ENCODE measurements at regions not wholly inside any gene's neighbourhood (a gene's known extent, or its start where the extent isn't known, plus 50 kb on each side); places are given as distances from the start of the nearest gene placed in this dataset.

GRCh38 chr6:77097940-77098339, 365.4 kb downstream of the HTR1B start:
- TF ChIP-seq POLR2AphosphoS5 (IDR thresholded peaks at IDR 0.05; ENCODE audit: low read depth, low read length), result no peak
- TF ChIP-seq, protein P1, sequence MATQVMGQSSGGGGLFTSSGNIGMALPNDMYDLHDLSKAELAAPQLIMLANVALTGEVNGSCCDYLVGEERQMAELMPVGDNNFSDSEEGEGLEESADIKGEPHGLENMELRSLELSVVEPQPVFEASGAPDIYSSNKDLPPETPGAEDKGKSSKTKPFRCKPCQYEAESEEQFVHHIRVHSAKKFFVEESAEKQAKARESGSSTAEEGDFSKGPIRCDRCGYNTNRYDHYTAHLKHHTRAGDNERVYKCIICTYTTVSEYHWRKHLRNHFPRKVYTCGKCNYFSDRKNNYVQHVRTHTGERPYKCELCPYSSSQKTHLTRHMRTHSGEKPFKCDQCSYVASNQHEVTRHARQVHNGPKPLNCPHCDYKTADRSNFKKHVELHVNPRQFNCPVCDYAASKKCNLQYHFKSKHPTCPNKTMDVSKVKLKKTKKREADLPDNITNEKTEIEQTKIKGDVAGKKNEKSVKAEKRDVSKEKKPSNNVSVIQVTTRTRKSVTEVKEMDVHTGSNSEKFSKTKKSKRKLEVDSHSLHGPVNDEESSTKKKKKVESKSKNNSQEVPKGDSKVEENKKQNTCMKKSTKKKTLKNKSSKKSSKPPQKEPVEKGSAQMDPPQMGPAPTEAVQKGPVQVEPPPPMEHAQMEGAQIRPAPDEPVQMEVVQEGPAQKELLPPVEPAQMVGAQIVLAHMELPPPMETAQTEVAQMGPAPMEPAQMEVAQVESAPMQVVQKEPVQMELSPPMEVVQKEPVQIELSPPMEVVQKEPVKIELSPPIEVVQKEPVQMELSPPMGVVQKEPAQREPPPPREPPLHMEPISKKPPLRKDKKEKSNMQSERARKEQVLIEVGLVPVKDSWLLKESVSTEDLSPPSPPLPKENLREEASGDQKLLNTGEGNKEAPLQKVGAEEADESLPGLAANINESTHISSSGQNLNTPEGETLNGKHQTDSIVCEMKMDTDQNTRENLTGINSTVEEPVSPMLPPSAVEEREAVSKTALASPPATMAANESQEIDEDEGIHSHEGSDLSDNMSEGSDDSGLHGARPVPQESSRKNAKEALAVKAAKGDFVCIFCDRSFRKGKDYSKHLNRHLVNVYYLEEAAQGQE (IDR thresholded peaks at IDR 0.05; ENCODE audit: insufficient read depth in 1 of 2, low read depth in 2 of 2, low read length in 2 of 2), result no peak
- TF ChIP-seq SIN3A (IDR thresholded peaks at IDR 0.05; ENCODE audit: borderline replicate concordance, insufficient read depth, low read length), result no peak
- TF ChIP-seq TAF1 (IDR thresholded peaks at IDR 0.05; ENCODE audit: borderline replicate concordance, insufficient read depth, low read length), result no peak
- TF ChIP-seq FOXP2 (optimal IDR thresholded peaks at IDR 0.05; ENCODE audit: borderline replicate concordance, extremely low read depth, extremely low read length, insufficient read depth), result no peak

Measured in PFSK-1 (cell line).